ENCODE measurements at regions not wholly inside any gene's neighbourhood (a gene's known extent, or its start where the extent isn't known, plus 50 kb on each side); places are given as distances from the start of the nearest gene placed in this dataset.

- Histone ChIP-seq H3K27ac (no peak overlapping the region), H3K4me3 (no peak overlapping the region), H3K4me1 (replicated peaks in 1 of 2) (peaks cover 0 to 3% of the 10 kb centered on the region in 2 donors)
- 0 to 86% (median 52%) methylated on average over 1 to 4 of the region's 10 CpGs for WGBS, 10 experiments
- in situ Hi-C loops (cut with MboI; ENCODE audit: low pct_unique_long_range_greater_than_20kb in 2 of 9, low sequenced_read_pairs in 9 of 9, unreplicated experiment in 9 of 9), result no loop called here
- ATAC-seq (replicated peaks in 6 of 8), result peak in 2 of 8 experiments; percentile 6 to 60
Measured at GRCh38 chr2:104766683-104767082, 87.2 kb upstream of the POU3F3 start.

DNA sequence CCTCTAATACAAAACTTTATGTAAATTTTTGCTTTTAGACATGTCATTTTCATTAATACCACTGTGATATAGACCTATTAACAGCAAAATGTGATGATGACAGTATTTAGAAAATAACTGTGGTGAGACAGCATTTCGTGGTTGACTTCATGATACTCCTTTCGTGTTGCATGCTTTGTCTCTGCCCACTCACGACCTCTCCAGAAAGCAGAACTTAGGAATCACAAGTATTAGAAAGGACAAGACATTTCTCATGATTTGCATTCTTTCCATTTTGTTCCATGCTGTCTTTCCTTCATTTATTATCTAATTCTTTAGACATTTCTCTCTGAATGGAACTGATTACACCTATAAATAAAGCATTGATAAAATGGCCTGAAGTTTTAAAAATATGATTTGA lies 85.2 kb upstream of the POU3F3 start:
- peaks cover 0 to 3% of the 10 kb centered on the region in 2 donors for H3K4me1 ChIP-seq (replicated peaks in 1 of 2)
- WGBS, 10 experiments, result 0 to 68% (median 4%) methylated on average over 2 to 3 of the region's 3 CpGs; no CpG with 5 or more reads in 3 of the 10 experiments
- no peak overlapping the region for H3K4me3 ChIP-seq
- in situ Hi-C loops (cut with MboI; ENCODE audit: low pct_unique_long_range_greater_than_20kb in 2 of 9, low sequenced_read_pairs in 9 of 9, unreplicated experiment in 9 of 9), result no loop called here
- ATAC-seq (replicated peaks in 6 of 8), result peak in 3 of 8 experiments; percentile 53 to 70 (median 53)
- H3K27ac ChIP-seq, result no peak overlapping the region

DNA sequence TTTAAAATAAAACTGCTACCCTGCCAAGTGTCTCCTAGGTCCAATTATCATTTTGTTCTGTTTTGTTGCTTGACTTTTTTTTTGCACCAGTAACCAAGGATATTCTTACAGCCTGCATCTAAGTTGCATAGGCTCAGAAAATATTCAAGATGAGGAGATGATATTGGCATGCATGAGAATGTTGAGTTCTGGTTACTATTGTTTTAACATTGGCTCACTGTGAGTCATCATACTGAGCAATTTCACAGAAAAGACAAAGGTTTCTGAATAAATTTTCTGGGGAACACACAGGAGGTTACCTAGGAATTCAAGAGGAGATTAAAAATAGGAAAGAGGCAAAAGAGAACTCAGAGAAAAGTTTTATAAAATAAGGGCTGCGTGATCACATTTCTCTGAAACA lies 84.8 kb upstream of the POU3F3 start:
- 10 to 100% (median 85%) methylated on average over 1 of the region's 1 CpG for WGBS, 10 experiments
- H3K4me3 ChIP-seq, result no peak overlapping the region
- H3K4me1 ChIP-seq (replicated peaks in 1 of 2), result peaks cover 0 to 3% of the 10 kb centered on the region in 2 donors
- no peak overlapping the region for H3K27ac ChIP-seq
- ATAC-seq (replicated peaks in 6 of 8), result peak in 7 of 8 experiments; percentile 34 to 97 (median 82)
- in situ Hi-C loops (cut with MboI; ENCODE audit: low pct_unique_long_range_greater_than_20kb in 2 of 9, low sequenced_read_pairs in 9 of 9, unreplicated experiment in 9 of 9), result no loop called here

DNA sequence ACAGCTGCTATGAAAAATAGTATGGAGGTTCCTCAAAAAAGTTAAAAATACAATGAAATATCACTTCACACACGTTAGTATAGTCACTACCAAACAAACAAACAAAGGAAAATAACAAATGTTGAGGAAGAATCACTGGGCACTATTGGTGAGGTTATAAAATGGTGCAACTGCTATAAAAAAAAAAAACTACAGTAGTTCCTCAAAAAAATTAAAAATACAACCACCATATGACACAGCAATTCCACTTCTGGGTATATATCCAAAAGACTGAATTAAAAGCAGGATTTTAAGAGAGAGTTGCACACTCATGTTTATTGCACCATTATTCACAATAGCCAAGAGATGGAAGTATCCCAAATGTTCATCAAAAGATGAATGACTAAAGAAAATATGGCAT lies 80.9 kb upstream of the POU3F3 start:
- in situ Hi-C loops (cut with MboI; ENCODE audit: low pct_unique_long_range_greater_than_20kb in 2 of 9, low sequenced_read_pairs in 9 of 9, unreplicated experiment in 9 of 9), result no loop called here

GRCh38 chr2:104774631-104775030 lies 79.3 kb upstream of the POU3F3 start:
- H3K27ac ChIP-seq, result no peak overlapping the region
- 0 to 100% (median 47%) methylated on average over 1 to 3 of the region's 3 CpGs; no CpG with 5 or more reads in 2 of the 10 experiments for WGBS, 10 experiments
- H3K4me3 ChIP-seq, result no peak overlapping the region
- H3K4me1 ChIP-seq (replicated peaks in 1 of 2), result no peaks in the 10 kb centered on the region
- in situ Hi-C loops (cut with MboI; ENCODE audit: low pct_unique_long_range_greater_than_20kb in 2 of 9, low sequenced_read_pairs in 9 of 9, unreplicated experiment in 9 of 9), result no loop called here
- no peak for ATAC-seq (replicated peaks in 6 of 8)

More for the DNA sequence above, 80.9 kb upstream of the POU3F3 start:
- ATAC-seq (replicated peaks in 6 of 8), result no peak
- no peak overlapping the region for H3K27ac ChIP-seq
- H3K4me3 ChIP-seq, result no peak overlapping the region
- peaks cover 0 to 3% of the 10 kb centered on the region in 2 donors for H3K4me1 ChIP-seq (replicated peaks in 1 of 2)
- WGBS, 10 experiments, result 0 to 100% (median 49%) methylated on average over 1 of the region's 1 CpG; no CpG with 5 or more reads in 2 of the 10 experiments

DNA sequence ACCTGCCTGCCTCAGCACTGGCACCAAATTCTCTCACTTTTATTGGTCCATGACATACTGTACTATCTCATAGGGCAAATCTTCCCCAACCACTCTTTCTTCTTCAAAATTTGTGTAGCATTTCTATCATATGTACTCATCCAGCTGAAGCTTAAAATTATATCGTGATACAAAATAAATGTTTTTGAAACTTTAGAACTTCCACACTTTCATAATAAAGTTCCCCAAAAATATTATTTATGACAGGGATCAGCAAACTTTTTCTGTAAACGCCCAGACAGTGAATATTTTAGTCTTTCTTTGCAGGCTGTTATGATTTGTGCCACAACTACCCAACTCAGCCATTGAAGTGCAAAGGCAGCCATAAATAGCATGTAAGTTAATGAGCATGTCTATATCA lies 76.2 kb upstream of the POU3F3 start:
- 0 to 100% (median 81%) methylated on average over 2 of the region's 2 CpGs for WGBS, 10 experiments
- ATAC-seq (replicated peaks in 6 of 8), result no peak
- peaks cover 0 to 6% of the 10 kb centered on the region in 2 donors for H3K4me1 ChIP-seq (replicated peaks in 1 of 2)
- no peak overlapping the region for H3K4me3 ChIP-seq
- in situ Hi-C loops (cut with MboI; ENCODE audit: low pct_unique_long_range_greater_than_20kb in 2 of 9, low sequenced_read_pairs in 9 of 9, unreplicated experiment in 9 of 9), result no loop called here
- H3K27ac ChIP-seq, result no peak overlapping the region

DNA sequence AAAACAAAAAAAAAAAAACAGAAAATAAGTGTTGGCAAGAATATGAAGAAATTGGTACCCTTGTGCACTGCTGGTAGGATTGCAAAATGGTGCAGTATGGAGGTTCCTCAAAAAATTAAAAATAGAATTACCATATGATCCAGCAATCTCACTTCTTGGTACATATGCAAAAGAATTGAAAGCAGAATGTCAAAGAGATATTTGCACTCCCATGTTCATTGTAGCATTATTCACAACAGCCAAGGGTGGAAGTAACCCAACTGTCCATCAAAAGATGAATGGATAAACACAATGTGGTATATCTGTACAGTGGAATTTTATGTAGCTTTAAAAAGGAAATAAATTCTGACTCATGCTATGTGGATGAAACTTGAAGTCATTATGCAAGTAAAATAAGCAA lies 72.8 kb upstream of the POU3F3 start:
- in situ Hi-C loops (cut with MboI; ENCODE audit: low pct_unique_long_range_greater_than_20kb in 2 of 9, low sequenced_read_pairs in 9 of 9, unreplicated experiment in 9 of 9), result no loop called here
- no peak for ATAC-seq (replicated peaks in 6 of 8)
- H3K27ac ChIP-seq, result no peak overlapping the region
- H3K4me3 ChIP-seq, result no peak overlapping the region
- H3K4me1 ChIP-seq (replicated peaks in 1 of 2), result peaks cover 0 to 6% of the 10 kb centered on the region in 2 donors

DNA sequence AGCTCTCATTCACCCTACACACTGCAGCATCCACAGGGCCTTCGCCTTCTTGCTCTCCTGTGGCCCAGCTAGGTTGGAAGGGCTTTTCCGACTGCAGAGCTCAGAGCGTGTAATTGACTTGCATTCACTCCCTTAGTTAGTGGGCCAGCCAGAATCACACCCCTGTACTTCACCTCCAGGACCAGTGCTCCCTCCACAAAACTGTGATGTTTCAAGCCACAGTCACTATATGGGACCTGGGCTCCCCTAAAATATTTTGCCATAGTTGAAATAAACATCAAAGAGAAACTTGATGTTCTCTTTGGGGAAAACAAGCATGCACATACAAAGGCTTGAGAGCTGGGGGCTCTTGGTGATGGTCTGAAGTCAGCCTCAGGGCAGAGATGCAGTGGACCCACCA lies 69.7 kb upstream of the POU3F3 start:
- WGBS, 10 experiments, result 29 to 100% (median 94%) methylated on average over 1 to 3 of the region's 3 CpGs; no CpG with 5 or more reads in 7 of the 10 experiments
- Histone ChIP-seq H3K4me1 (replicated peaks in 1 of 2) (peaks cover 11 to 21% of the 10 kb centered on the region in 2 donors), H3K4me3 (no peak overlapping the region), H3K27ac (no peak overlapping the region)
- ATAC-seq (replicated peaks in 6 of 8), result no peak
- in situ Hi-C loops (cut with MboI; ENCODE audit: low pct_unique_long_range_greater_than_20kb in 2 of 9, low sequenced_read_pairs in 9 of 9, unreplicated experiment in 9 of 9), result no loop called here

DNA sequence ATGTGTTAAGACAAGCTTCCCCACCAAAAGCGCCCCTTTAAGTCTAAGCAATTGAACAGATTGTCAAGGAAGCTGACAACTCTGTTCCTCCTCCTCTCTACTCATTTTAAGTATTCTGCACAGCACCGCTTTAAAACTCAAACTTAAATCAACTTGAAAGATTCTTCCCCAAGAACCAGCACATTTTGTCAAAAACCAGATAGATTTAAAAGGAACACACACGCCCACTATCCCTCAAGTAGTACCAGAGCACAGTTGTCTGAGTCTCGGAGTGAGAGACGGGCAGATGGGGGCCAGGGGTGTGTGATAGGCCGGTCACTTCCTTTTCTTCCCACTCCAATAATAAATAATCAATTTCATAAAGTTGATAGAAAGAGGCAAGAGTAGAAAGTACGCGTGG lies 67.7 kb upstream of the POU3F3 start:
- WGBS, 10 experiments, result 35 to 100% (median 95%) methylated on average over 3 to 8 of the region's 8 CpGs
- peaks cover 24 to 30% of the 10 kb centered on the region in 2 donors for H3K4me1 ChIP-seq (replicated peaks in 1 of 2)
- in situ Hi-C loops (cut with MboI; ENCODE audit: low pct_unique_long_range_greater_than_20kb in 2 of 9, low sequenced_read_pairs in 9 of 9, unreplicated experiment in 9 of 9), result no loop called here
- no peak for ATAC-seq (replicated peaks in 6 of 8)
- no peak overlapping the region for H3K4me3 ChIP-seq
- H3K27ac ChIP-seq, result no peak overlapping the region

DNA sequence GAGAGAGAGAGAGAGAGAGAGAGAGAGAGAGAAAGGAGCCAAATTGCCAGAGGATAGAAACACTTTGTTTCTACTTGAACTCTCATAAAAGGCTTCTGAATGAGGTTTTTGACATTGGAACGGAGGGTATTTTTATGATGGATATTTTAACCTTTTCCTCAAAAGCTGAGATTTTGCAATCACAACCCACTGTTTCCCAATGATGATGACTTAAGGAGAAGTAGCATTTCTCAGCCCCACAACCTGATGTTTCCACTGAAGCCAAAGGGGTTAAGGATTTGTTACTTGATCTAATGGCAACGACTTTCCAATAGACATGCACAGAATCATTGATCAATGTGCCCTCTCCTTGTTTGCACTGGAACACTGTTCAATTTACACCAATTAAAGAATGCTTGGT lies 67.1 kb upstream of the POU3F3 start:
- no peak for ATAC-seq (replicated peaks in 6 of 8)
- Histone ChIP-seq H3K4me1 (replicated peaks in 1 of 2) (peaks cover 25 to 30% of the 10 kb centered on the region in 2 donors), H3K4me3 (no peak overlapping the region), H3K27ac (no peak overlapping the region)
- in situ Hi-C loops (cut with MboI; ENCODE audit: low pct_unique_long_range_greater_than_20kb in 2 of 9, low sequenced_read_pairs in 9 of 9, unreplicated experiment in 9 of 9), result no loop called here
- 0 to 66% (median 20%) methylated on average over 1 to 2 of the region's 2 CpGs; no CpG with 5 or more reads in 2 of the 10 experiments for WGBS, 10 experiments

DNA sequence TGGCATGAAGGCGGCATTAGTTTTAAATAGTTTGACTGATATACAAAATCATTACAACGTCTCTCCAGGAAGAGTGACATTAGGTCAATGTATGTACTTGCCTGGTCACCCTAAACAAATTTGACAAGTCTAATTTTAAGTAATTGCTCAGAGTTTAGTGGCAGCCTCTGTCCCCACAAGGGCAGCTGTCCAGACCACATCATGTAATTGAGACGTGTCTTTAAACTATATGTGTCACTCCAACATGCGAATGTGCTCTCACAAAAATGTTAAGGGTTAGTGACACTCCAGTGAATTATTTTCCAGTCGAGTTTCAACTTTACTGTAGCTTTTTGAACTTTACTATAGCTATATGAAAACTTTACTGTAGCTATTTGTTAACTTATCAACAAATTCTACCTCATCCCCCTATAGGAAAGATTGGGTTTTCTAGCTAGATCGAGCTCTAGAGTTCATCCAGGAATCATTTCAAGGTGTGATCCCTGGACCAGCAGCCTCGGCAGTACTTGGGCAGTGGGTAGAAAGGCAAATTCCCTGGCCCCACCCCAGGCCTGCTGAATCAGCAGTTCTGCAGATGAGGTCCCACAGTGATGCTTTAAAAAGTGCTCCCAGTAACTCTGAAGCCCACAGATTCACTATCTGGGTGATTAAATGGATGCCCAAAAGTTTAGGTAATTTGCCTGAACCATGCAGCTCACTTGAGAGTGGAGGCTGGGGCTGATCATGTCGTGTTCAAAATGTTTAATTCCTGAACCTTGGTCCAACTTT lies 66.4 kb upstream of the POU3F3 start:
- Histone ChIP-seq H3K4me1 (replicated peaks in 1 of 2) (peaks cover 25 to 26% of the 10 kb centered on the region in 2 donors), H3K4me3 (no peak overlapping the region), H3K27ac (no peak overlapping the region)
- 0 to 96% (median 67%) methylated on average over 1 to 8 of the region's 8 CpGs; no CpG with 5 or more reads in 1 of the 10 experiments for WGBS, 10 experiments
- ATAC-seq (replicated peaks in 6 of 8), result no peak
- in situ Hi-C loops (cut with MboI; ENCODE audit: low pct_unique_long_range_greater_than_20kb in 2 of 9, low sequenced_read_pairs in 9 of 9, unreplicated experiment in 9 of 9), result no loop called here

DNA sequence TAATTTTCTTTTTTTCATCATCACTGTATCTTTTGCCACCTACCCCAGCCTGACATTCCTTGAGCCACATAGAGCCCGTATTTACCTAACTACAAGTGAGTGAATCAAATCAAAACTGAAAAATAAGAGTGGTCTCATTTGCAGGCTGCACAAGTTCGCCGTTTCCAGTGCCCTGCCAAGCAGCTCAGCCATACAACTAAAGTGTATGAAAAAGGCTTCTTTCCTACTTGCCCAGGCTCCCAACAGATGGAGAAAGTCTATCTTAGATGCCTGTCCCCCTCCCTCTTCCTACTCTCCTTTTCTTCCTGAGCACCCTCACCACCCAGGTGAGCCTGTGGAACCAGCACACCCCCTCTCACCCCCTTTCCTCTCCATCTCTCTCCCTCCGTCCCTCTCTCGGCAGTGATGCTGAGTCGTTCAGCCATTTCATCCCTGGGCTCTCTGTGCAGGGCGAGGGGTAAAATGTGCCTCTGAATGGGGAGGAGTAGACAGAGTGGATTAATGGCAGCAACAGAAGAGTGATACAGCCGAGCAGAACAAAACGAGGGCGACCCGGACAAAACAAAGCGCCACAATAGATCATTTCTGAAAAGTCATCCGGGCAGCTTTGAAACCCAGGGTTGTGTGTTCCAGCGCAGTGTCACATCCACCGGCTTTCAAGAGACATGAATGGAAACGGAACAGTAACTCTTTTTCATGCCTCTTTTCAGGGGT lies 65.0 kb upstream of the POU3F3 start:
- WGBS, 10 experiments, result 3 to 60% (median 26%) methylated on average over 2 to 11 of the region's 16 CpGs; no CpG with 5 or more reads in 2 of the 10 experiments
- ATAC-seq (replicated peaks in 6 of 8), result peak in 5 of 8 experiments; percentile 91 to 95 (median 94)
- Histone ChIP-seq H3K4me3 (peak overlapping the region; percentile 8 to 31 (median 15)), H3K4me1 (replicated peaks in 1 of 2) (peaks cover 24 to 25% of the 10 kb centered on the region in 2 donors), H3K27ac (peak overlapping the region; percentile 47 to 80)
- in situ Hi-C loops (cut with MboI; ENCODE audit: low pct_unique_long_range_greater_than_20kb in 2 of 9, low sequenced_read_pairs in 9 of 9, unreplicated experiment in 9 of 9), result no loop called here

DNA sequence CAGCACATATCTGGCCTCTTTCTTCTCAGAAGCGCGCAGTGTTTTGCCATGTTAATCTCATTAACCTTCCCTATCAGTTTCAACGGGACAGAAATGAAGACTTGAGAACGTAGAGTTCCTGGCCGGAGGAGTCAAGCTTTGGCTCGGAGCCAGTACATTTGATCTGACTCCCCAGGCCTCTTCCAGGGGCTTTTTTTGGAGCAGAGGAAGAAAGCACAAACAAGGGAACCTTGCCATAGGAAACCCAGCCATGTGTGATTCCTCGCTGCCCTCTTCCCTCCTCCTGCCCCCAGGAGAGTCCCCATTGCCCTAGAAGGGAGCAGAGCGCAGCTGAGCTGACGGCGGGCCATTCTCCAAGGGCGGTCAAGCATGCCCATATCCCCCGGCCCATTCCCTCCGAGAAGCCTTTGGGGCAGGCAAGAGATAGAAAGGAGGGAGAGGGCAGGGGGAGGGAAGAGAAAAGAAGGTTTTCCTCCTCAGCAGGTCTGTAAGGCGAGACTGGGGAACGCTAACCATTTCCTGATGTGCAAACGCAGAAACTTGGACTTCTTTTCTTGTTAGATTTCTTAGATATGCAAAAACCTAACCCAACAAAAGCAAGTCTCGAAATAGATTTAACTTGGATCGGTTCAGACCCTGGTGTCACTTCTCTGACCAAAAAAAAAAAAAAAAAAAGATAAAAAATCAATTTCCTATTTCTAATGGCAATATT lies 63.7 kb upstream of the POU3F3 start:
- H3K4me3 ChIP-seq, result no peak overlapping the region
- in situ Hi-C loops (cut with MboI; ENCODE audit: low pct_unique_long_range_greater_than_20kb in 2 of 9, low sequenced_read_pairs in 9 of 9, unreplicated experiment in 9 of 9), result no loop called here
- peak in 5 of 8 experiments; percentile 20 to 62 (median 55) for ATAC-seq (replicated peaks in 6 of 8)
- H3K4me1 ChIP-seq (replicated peaks in 1 of 2), result peaks cover 25% of the 10 kb centered on the region in 2 donors
- WGBS, 10 experiments, result 0 to 61% (median 25%) methylated on average over 1 to 11 of the region's 18 CpGs; no CpG with 5 or more reads in 2 of the 10 experiments
- H3K27ac ChIP-seq, result peak overlapping the region; percentile 58 to 83

All from motor neuron (in vitro differentiated cells).